Iris pigment epithelial cell (primary cell): ENCODE measurements at regions not wholly inside any gene's neighbourhood (a gene's known extent, or its start where the extent isn't known, plus 50 kb on each side); places are given as distances from the start of the nearest gene placed in this dataset.
"Not testable (repeated sequence)": the region's sequence is repeated elsewhere in the genome, so short reads cannot be mapped to it uniquely, and the experiment has no call there.

Experiments used
- DNase-seq: peaks from one replicate; pipeline ENCODE4 v3.0.0-alpha.2; 2011; ENCODE audit warnings: low read depth

- DNase-seq, result not testable (repeated sequence)
These were observed 783.4 kb downstream of the NSUN3 start for GRCh38 chr3:94846251-94846650.

DNA sequence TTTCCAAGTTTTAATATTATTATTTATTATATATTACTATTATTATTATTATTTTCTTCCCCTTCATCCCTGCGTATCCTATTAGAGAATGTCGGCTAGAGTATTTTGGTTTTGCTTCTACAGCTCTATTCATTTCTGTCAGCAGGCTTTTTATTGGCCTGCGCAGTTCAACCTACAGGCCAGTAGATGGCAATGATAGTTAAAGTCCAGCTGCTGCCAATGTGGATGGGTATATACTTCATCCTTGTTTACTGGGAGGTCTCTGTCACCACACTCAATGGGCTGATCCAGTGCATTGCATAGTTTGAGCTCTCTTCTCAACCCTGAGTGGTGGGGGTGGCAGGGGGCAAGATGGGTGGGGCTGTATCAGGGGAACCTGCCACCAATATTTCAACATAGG is 799.8 kb downstream of the NSUN3 start:
- DNase-seq, result peak; percentile 30

DNA sequence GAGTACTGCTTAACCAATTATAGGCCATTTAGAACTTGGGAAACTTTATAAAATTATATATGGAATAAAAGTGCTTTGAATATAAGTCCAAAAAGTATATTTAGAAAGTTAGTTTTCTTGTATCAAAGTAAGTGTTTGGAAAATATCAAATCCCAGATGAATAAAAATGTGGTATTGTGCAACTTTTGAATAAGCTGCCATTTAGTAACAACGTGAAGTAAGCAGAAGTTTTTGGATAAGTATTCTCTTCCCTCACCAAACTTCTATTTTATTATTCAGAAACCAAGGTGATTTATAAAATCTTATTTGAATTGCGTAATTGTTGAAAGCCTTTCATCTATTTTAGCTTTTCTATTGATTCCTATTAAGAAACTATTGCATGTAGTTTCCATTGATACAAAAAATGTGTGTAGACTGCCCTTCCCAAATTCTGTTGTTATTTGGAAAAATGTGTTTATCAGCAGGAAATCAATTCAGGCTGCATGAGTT is 806.2 kb downstream of the NSUN3 start:
- DNase-seq, result no peak

- no peak for DNase-seq
These were observed 810.9 kb downstream of the NSUN3 start for GRCh38 chr3:94873751-94874150.

DNA sequence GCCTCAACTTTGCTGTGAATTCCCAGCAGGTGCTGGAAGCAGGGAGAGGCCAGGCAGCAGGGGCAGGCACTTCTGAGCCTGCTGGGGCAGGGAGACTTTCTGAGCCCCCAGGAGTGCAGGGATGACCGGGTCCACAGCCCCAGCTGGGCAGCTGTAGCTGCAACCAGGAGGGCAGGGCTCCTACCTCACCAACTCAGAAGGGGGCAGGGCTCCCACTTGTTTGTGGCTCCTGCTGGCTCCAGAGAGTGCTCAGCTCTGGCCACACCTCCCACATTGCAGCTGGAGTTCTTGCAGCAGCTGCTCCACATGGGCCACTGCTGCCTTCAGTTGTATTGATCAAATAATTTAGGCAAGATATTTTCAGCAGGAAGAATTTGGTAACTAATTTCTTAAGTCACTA is 812.3 kb downstream of the NSUN3 start:
- no peak for DNase-seq

- peak; percentile 0 for DNase-seq
These were observed 824.2 kb downstream of the NSUN3 start for GRCh38 chr3:94887065-94887464.

DNA sequence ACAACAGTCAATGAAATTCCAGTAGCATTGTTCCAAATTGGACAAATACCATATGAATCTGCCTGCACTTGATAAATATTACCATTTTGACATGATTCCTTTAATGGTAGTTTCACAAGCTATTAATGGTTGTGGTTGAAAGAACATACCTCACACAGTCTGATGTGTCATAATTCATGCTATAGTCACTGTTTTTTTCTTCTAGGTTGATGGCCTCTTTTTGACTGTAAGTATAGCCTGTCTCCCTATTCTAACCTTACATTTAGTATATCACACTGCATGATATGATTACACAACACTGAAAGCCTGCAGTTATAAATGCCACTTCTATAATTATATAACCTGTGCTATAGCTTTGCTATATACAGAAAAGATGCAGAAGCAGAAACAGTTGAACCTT is 834.1 kb downstream of the NSUN3 start:
- no peak for DNase-seq

GRCh38 chr3:94904156-94904674 is 841.4 kb downstream of the NSUN3 start:
- no peak for DNase-seq

GRCh38 chr3:94909726-94910125 is 846.9 kb downstream of the NSUN3 start:
- no peak for DNase-seq

- peak; percentile 20 for DNase-seq
These were observed 849.8 kb downstream of the NSUN3 start for GRCh38 chr3:94912656-94913055.

DNA sequence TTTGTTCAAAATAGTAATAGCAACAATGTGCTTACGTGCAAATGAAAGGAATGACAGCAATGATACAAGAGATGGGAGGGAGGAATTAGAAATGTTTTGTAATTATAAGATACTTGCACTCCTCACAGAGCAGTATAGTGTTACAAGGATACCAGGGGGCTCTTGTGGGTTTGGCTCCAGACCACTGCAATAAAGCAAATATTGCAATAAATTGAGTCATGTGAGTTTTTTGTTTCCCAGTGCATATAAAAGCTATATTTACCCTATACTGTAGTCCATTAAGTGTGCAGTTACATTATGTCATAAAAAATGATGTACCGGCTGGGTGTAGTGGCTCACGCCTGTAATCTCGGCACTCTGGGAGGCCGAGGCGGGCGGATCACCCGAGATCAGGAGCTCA is 864.3 kb downstream of the NSUN3 start:
- no peak for DNase-seq

GRCh38 chr3:94928921-94929320 is 866.1 kb downstream of the NSUN3 start:
- DNase-seq, result peak; percentile 79

- DNase-seq, result no peak
These were observed 873.1 kb downstream of the NSUN3 start for GRCh38 chr3:94935738-94936580.

GRCh38 chr3:94937980-94938379 is 875.1 kb downstream of the NSUN3 start:
- DNase-seq, result no peak

DNA sequence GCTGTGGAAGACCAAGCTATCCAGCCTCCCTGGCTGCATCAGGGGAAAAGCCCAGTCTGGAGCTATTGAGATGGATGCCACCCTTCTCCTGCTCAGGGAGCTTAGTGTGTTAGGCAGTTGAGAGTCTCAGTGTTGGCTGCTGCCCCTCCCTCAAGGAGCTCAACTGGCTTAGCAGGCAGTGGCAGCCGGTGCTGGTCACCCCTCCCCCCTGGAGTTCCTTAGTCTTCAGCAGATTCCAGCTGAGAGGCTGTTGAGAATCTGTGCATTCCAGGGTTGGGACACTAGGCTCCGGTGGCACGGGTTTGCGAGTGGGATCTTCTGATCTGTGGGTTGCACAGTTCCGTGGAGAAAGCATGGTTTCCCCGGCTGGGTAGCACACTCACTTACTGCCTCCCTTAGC is 883.8 kb downstream of the NSUN3 start:
- no peak for DNase-seq

- no peak for DNase-seq
These were observed 898.7 kb downstream of the NSUN3 start for GRCh38 chr3:94961423-94962100.

- DNase-seq, result no peak
These were observed 903.1 kb downstream of the NSUN3 start for GRCh38 chr3:94965867-94966475.

- DNase-seq, result no peak
These were observed 904.3 kb downstream of the NSUN3 start for GRCh38 chr3:94967196-94967595.

DNA sequence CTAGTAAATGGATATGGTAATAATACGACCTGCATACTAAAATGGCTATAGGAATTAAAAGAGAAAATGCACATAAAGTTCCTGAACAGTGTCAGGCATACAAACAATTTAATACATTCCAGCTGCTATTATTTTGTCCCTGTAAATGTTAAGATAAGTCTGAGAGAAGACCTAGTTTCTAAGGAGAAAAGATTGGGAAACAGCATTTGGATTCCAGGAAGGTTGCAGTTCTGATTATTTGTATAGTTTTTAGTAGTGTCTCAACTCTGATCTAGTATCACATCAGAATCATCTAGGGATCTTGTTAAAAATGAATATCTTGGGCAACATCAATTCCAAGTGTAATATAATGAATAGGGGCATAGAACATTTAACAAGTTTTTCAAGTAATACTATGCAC is 905.7 kb downstream of the NSUN3 start:
- no peak for DNase-seq

DNA sequence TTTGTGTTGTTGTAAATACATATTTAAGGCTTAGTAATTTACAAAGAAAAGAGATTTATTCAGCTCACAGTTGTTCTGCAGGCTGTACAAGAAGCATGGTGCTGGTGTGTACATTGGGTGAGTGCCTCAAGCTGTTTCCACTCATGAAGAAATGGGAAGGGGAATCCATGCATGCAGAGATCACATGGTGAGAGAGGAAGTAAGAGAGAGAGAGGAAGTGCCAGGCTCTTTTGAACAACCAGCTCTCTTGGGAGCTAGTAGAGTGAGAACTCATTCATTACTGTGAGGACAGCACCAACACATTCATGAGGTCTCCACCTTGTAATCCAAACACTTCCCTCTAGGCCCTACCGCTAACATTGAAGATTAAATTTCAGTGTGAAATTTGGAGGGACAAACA is 909.2 kb downstream of the NSUN3 start:
- no peak for DNase-seq

DNA sequence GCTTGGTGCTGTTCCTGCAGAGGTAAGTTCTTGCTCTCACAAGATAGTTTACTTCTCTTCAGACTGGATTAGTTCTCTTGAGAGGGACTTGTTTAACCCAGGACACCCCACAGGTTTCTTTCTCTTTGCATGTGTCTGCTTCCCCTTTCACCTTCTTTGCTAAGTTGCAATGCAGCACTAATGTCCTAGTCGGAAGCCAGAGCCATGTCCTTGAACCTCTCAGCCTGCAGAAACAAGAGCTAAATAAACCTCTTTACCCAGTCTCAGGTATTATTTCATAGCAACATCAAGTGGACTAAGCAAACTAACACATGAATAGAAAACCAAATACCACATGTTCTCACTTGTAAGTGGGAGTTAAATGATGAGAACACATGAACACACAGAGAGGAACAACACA is 915.2 kb downstream of the NSUN3 start:
- DNase-seq, result no peak

DNA sequence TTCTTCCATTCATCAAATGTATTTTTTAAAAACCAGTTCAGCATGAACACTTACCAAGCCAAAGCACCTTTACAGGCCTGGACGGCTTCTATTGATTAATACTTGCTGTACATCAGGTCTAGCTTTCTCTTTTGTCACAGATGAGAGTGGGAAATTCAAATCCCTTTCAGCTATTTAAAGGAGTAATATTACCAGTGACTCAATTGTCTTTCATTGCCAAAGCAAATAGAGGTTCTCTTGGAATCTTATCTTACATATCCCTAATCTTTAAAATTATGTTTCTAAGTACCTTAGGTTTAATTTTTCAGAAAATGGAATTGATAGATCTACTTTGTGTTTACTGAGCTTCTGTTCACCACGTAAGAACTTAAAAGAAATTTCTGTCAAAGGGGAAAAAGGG is 922.9 kb downstream of the NSUN3 start:
- DNase-seq, result no peak
